Femur (tissue), 1 donor: ENCODE measurements at regions not wholly inside any gene's neighbourhood (a gene's known extent, or its start where the extent isn't known, plus 50 kb on each side); places are given as distances from the start of the nearest gene placed in this dataset.

Experiments used
- DNase-seq: peaks from one replicate; pipeline ENCODE4 v3.0.0-alpha.2; 2017

- DNase-seq = no peak
Measured at GRCh38 chr15:77749236-77749997, 116.7 kb upstream of the LINGO1 start.

GRCh38 chr15:77748078-77749064 lies 115.7 kb upstream of the LINGO1 start:
- DNase-seq = no peak

- DNase-seq = no peak
Measured at GRCh38 chr15:77747175-77748077, 114.7 kb upstream of the LINGO1 start.

GRCh38 chr15:77746254-77747174 lies 113.8 kb upstream of the LINGO1 start:
- no peak for DNase-seq

- no peak for DNase-seq
Measured at GRCh38 chr15:77744398-77744797, 111.7 kb upstream of the LINGO1 start.

- peak; percentile 34 for DNase-seq
Measured at GRCh38 chr15:77742570-77742969, 109.9 kb upstream of the LINGO1 start.

- DNase-seq = no peak
Measured at GRCh38 chr15:77742127-77742526, 109.4 kb upstream of the LINGO1 start.

- DNase-seq = no peak
Measured at GRCh38 chr15:77741106-77741505, 108.4 kb upstream of the LINGO1 start.

GRCh38 chr15:77739591-77740378 lies 107.1 kb upstream of the LINGO1 start:
- no peak for DNase-seq

GRCh38 chr15:77738441-77739302 lies 106.0 kb upstream of the LINGO1 start:
- no peak for DNase-seq

- DNase-seq = no peak
Measured at GRCh38 chr15:77738038-77738370, 105.3 kb upstream of the LINGO1 start.

GRCh38 chr15:77737238-77738037 lies 104.7 kb upstream of the LINGO1 start:
- DNase-seq = no peak

GRCh38 chr15:77734306-77734705 lies 101.6 kb upstream of the LINGO1 start:
- no peak for DNase-seq

GRCh38 chr15:77733579-77734300 lies 101.0 kb upstream of the LINGO1 start:
- DNase-seq = no peak

GRCh38 chr15:77732514-77733335 lies 100.0 kb upstream of the LINGO1 start:
- DNase-seq = no peak

GRCh38 chr15:77731945-77732344 lies 99.2 kb upstream of the LINGO1 start:
- no peak for DNase-seq

- DNase-seq = no peak
Measured at GRCh38 chr15:77731067-77731466, 98.4 kb upstream of the LINGO1 start.
